GM12892 (cell line): ENCODE measurements at regions not wholly inside any gene's neighbourhood (a gene's known extent, or its start where the extent isn't known, plus 50 kb on each side); places are given as distances from the start of the nearest gene placed in this dataset.

Experiments used
- POLR2A ChIP-seq: IDR thresholded peaks from 2 replicates; pipeline ENCODE4 v1.6.1; 2011; ENCODE audit warnings: low read depth, low read length, control low read depth
- POLR2AphosphoS5 ChIP-seq: IDR thresholded peaks from 2 replicates; pipeline ENCODE4 v1.6.1; 2011; ENCODE audit warnings: low read depth, low read length, control low read depth
- TAF1 ChIP-seq: IDR thresholded peaks from 2 replicates; pipeline ENCODE4 v1.6.1; 2011; ENCODE audit warnings: low read depth, mild to moderate bottlenecking, control low read depth, low read length, borderline replicate concordance

GRCh38 chr2:160612266-160612856 is 118.8 kb upstream of the RBMS1 start:
- TF ChIP-seq POLR2AphosphoS5 (no peak), POLR2A (no peak), TAF1 (no peak)
